Occipital lobe (tissue), 1 donor: ENCODE measurements at regions not wholly inside any gene's neighbourhood (a gene's known extent, or its start where the extent isn't known, plus 50 kb on each side); places are given as distances from the start of the nearest gene placed in this dataset.

Source experiments
- DNase-seq: peaks from one replicate; lab custom pipeline; 2025; lab: John Stamatoyannopoulos, UW

DNA sequence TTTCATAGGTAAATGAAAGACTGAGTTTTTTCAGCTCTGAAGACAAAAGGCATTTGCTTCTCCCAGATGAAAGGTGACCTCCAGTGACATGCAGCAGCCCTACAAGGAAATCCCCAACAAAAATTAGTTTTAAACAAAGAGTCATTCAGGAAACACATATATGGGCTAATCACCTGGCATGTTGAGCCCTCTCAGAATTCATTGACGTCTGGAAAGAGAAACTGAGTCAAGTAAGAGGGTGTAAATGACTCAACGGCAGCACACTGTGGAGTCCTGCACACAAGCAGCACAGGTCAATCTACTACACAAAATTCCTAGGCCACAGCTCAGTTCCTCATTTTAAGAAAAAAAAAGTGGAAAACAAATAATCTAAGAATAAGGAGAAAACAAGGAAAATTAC, 592.3 kb downstream of the EPHA7 start:
- DNase-seq, result no peak

DNA sequence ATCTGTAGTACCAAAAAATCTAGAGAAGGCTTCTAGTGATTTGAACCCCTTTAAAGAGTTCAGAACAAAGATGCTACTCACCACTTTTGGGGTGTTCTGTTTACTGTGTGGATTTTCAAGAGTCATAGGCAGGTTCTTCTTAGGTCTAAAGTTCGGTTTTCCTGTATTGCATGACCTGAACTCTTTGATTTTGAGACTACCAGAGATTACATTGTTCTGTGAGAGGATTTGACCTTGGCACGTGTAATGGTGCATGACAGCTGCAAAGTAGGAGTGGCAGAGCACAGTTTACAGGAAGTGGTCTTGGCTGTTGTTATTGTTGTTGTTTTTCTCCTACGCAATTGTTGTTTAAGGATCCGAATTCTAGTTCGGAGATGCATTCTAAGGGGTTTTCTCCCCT, 592.7 kb downstream of the EPHA7 start:
- no peak for DNase-seq

DNA sequence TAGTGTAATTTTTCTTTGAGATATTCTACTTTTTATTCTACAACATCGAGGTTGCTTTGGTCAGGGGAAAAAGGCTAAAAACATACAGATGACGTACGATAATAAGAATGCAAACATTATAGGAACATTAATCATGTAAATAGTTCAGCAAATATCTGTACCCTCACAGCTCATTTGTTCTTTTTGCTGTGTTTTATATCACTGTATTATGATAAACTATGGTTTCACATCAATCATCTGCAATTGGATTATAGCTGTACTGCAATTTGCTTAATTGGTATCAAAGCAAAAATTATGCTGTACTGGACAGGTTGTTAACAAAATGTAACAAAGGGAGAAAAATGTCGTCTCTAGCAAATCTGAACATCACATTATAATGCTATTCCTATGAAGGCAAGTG, 597.1 kb downstream of the EPHA7 start:
- DNase-seq, result no peak

DNA sequence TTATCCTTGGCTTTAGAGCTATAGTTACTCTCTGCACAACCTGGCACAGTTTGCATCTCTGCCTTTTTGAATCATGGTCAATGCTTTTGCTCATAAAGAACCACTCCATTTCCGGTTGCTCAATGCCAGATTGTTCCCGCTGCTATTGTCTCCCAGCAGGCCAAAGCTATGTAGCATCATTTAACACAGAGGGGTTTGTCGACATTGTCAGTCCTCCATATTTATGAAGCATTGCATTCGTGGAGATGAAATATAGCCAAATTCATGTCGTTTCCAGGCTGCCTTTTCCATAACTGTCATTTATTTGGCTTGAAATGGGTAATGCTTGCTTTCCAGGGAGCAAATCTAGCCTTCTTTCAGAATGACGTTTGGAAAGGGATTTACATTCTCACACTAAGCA, 598.8 kb downstream of the EPHA7 start:
- DNase-seq, result no peak

DNA sequence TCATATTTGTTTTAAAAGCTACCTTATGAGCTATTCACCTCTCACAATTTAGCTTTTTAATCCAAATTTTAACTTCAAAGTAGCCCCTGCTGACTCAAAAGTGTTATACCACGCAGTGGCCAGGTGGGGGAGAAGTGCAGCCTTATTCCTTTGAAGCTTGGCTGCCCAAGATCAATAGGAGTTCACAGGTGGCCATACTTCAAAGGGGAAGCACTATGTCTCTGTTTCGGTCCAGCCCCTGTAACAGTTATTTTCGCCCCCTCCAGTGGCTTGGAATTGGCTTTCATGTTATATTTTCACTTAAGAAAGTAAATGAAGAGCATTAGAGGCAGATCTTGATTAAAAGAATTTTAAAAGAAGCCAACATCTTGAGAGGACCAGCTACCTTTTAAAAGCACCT, 608.4 kb downstream of the EPHA7 start:
- DNase-seq, result no peak

DNA sequence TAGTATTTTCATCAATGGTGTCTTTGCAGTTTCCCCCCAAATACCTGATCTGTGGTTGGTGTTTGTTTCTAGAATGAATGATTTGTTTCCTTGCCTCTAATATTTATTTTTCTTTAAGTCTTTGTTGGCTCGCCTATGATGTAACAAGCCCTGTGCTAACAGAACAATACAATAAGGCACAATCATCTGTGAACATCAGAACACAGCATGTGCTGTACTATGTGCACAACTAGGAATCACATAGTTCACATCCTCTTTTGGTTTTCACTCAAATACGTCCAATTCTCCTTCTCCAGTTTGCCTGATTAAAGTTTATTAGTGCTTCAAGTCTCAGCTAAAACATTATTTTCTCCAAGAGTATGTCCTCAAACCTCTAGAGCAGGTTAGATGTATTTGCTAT, 613.1 kb downstream of the EPHA7 start:
- DNase-seq, result no peak

DNA sequence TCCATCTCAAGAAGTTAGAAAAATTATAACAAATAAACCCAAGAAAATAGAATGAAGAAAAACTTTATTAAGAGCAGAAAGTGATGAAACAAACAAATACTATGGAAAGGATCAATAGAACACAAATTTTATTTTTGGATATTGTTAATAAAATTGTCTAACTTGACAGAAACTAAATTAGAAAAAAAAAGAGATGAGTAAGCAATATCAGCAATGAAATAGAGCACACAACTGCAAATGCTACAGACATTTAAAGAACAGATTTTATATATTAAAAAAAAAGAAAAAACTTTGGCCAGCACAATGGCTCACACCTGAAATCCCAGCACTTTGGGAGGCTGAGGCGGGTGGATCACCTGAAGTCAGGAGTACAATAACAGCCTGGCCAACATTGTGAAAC, 628.0 kb downstream of the EPHA7 start:
- DNase-seq, result no peak

DNA sequence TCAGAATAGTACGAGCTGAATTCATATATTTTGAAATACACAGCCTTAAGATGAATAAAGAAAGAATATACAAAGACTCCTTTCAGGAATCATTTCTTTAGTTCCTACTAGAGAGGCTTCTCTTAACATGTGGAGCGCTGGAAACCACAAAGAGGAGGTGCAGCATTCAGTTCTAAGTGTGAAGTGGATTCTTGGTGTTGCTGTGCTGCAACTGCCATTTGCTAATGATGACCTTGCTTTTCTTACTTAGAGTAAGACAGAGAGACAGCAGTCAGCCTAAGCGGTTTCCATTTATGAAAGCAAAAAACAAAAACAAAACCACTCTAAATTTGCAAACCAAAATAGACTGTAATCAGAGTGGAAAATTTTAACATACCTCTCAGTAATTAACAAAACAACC, 629.0 kb downstream of the EPHA7 start:
- no peak for DNase-seq

DNA sequence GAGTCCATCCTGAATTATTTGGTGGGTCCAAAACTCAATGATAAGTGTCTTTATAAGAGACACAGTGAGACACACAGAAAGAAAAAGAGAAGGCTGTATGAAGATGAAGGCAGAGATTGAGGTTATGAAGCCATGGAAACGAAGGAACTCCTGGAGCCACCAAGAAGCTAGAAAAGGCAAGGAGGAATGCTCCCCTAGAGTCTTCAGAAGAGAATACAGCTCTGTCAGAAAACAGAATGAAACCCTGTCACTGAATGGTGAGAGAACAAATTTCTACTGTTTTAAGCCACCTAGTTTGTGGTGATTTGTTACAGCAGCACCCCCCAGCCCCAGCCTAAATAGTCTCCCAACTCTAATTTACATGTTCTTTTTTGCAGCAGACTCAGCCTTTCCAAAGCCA, 635.1 kb downstream of the EPHA7 start:
- no peak for DNase-seq

DNA sequence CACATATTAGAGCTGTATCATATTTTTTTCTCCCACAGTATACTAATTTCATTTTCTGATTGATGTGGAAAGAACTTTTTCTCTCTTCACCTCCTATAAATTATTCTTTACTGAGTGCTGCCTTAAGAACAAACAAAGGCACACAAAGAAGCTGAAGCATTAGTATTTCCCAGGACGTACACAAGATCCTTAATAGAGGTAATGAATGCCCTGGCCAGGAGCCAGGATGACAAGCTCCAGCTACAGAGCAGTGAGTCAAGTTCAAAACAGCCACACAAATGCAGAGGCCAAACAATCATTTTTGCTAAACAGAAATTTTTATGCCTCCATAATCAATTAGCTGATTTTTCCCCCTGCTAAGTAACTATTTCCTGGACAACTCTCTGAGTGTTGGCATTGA, 639.6 kb downstream of the EPHA7 start:
- no peak for DNase-seq

DNA sequence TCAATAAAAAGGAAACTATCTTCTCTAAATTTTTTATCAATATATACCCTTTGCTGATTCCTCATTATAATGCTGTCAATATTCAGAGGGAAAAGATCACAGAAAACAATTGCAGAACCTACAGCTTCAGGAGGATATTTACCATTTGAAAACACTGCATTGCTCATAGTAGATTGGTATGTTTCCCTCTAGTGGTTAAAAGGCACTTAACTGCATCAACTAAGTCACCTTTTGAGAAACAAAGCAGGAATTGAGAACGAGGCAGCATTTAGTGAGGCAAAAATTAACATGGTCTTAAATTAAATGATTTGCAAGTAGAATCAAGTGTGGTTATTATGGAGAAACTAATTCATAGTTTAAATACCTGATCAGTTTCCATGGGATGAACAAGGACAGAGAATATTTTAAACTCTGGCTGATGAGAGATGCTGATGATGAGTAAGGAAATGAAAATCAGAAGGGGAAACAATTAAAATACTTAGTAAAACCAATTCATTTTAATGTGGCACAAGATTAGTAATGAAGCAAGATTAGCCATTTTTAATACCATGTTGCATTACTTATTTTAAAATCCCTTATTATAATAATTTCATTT, 642.1 kb downstream of the EPHA7 start:
- DNase-seq, result no peak

DNA sequence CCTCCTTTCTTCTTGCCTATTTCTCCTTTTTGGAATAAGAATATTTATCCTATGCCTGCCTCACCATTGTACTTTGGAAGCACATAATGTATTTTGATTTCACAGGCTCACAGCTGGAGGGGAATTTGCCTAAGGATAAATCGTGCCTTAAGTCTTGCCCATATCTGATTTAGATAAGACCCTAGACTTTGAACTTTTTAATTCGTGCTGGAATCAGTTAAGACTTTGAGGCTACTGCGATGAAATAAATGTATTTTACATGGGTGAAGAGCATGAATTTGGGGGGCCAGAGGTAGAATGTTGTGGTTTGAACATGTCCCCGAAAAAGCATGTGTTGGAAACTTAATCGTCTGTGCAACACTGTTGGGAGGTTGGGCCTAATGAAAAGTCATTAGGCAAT, 648.8 kb downstream of the EPHA7 start:
- DNase-seq, result no peak

DNA sequence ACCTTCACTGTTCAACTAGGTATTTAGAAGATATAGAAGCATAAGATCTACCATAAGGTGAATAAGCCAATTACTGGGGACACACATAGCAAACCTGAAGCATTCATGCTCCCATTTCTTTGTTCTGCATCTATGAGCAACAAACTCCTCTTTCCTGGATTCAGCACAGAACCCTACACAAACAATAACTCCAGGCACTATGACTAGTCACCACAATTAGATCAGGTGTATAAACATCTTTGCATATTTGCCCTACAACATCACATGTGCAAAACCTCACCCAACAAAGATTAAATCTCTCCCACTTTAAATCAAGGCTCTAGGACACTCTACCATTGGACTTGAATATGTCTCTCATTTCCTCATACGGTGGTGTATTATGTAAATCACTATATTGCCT, 652.3 kb downstream of the EPHA7 start:
- no peak for DNase-seq

DNA sequence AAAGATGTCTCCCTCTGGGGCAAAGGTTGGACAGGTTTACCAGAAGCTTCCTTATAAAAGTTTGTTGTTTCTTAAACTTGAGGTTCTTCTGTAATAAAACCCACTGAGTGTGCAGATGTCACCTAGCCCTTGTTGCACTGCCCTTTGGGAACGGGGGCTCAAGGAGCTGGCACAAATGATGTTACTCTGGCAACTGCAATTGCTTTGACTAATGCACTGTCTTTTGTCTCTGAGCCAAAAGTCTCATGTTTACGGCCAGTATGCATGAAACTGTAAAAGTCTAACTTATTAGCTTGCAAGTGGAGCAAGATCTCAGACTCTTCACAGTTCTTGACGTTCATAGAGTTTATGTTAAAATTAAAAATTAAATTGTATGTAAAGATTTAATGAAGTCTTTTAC, 655.7 kb downstream of the EPHA7 start:
- no peak for DNase-seq

DNA sequence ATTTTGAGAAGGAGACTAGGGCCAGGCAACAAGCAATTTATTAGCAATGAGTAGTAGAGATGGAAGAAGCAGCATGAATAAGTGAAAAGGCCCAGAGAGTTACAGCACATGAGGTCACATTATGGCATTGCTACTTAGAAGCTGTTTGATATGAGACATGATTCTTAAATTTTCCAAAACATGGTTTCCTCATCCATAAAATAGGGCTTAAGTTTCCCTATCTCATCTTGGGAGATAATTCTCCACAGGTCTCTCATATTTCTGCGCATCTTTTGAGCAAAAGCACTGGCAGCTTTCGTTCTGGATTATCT, 656.1 kb downstream of the EPHA7 start:
- DNase-seq, result no peak

DNA sequence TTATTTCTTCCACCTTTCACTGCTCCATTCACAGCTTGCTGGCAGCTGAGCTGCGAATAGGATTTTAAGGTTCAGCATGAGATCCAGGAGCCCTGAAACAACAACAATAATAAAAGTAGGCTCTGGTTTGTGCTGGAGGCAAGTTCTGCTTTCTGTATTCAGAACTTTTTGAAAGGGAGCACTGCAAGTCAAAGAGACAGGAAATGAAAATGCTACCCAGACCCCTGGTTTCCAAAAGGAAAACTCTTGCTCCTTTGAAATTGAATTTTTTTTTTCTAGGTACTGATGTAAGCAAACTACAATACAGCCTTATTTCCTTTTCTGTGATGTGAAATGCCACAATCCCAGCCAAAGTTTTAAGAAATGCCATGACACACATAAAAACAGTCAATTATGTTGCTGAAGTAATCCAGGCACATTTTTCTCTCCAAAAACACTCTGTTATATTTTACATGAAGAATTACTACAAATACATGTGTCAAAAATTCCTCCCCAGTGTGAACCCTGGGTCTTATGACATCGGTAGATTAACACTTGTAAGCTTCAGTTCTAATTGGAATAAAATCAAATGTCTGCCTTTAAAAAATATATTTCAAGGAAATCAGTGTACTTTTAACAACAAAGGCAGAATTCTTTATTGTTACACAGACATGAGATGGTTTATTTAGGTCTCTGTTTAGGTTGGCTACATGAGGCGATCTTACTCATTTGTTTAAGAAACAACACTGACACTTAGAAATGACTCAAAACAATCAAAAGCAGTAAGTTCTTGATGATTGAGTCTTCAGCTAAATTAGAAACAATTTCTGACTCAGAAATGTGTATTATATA, 656.7 kb downstream of the EPHA7 start:
- DNase-seq, result no peak

DNA sequence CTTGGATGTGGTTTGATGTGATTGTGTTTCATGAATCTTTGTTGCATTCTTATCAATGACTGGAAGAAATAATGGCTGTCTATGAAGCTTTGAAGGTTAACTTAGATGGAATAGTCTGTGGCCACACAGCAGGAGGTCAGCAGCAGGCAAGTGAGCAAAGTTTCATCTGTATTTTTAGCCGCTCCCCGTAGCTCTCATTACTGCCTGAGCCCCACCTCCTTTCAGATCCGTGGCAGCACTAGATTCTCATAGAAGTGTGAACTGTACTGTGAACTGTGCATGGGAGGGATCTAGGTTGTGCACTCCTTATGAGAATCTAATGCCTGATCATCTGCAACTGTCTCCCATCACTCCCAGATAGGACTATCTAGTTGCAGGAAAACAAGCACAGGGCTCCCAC, 660.2 kb downstream of the EPHA7 start:
- DNase-seq, result no peak

DNA sequence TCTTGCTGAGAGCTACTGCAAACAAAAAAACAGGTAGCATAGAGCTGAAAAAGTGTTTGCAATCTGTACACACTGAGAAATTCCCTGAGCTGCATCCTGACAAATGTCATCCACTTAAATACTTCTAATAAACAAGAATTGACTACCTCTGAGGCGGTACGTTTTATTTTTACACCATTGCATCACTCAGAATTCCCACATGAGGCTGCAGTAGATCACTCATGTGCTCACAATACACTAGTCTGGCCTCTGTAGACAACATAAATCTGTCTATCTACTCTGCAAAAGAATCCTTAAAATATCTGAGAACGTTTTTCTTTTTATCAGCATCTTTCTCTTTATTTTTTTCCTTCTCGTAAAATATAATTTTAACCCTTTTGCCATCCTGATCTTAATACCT, 661.4 kb downstream of the EPHA7 start:
- no peak for DNase-seq

DNA sequence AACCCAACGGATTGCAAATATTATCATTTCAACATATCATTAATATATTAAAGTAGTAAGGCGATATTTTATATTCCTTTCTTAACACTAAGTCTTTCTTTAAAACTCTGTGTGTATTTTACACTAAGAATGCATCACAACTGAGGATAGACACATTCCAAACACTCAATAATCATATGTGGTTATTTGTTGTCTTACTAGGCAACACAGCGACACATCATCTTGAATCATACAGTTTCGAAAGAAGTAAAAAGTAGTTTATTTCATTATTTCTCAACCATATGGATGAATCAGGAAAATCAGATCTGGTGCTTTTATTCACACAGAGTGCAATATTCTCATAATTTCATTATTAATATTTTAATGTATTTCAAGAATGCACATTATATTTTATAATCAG, 662.4 kb downstream of the EPHA7 start:
- DNase-seq, result no peak

DNA sequence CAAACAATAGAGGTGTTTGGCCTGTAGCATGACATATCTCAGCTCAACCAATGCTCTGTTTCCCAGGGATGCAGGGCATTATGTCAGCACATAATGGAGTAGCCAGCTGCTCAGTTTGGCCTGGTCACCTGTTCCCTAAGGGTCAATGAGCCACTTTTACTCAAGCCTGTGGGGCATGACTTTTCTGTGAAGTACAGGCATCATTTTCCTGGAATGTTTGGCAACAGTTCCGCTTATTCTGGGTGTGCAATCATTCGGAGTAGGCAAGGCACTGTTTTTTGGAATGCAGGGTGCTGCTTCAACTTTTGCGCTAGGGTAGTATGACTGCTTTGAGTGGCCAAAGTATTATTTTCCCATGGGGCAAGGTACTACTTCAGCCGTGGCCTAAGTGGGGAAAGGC, 665.4 kb downstream of the EPHA7 start:
- DNase-seq, result no peak

DNA sequence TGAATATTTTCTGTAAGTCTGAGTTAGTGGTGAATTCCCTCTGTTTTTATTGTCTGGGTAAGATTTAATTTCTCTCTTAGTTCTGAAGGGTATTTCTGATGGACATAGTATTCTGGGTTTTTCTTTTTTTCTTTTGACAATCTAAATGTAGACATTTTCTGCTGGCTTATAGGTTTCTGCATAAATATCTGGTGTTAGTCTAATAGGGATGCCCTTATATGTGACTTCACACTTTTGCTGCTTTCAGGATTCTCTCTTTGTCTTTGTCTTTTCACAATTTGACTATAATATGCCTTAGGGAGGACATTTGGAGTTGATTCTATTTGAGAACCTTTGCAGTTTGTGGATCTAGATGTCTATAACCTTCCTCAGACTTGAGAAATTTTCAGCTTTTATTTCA, 667.2 kb downstream of the EPHA7 start:
- no peak for DNase-seq

DNA sequence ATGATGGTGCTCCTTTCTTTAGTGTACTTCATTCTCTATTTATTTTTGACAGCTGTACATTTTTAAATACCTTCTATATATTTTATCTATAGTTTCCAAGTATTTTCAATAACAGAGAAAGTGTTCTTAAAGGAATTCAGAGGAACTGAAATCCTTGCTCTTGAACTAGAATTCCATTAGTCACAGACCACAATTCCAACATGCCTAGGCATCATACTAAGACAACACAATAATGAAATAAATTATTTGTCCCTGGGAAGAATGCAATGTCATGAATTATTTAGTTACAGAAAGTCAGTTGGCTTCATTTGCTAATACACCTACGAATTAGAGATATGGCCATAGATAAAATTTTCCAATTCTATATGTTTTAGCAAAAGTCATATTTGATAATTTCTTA, 671.2 kb downstream of the EPHA7 start:
- no peak for DNase-seq

DNA sequence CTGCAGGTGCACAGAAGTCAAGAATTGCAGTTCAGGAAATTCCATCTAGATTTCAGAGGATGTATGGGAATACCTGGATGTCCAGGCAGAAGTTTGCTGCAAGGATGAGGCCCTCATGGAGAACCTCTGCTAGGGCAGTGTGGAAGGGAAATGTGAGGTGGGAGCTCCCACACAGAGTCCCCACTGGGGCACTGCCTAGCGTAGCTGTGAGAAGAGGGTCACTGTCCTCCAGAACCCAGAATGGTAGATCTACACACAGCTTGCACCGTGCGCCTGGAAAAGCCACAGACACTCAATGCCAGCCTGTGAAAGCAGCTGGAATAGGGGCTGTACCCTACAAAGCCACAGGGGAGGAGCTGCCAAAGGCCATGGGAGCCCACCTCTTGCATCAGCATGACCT, 681.4 kb downstream of the EPHA7 start:
- DNase-seq, result no peak

DNA sequence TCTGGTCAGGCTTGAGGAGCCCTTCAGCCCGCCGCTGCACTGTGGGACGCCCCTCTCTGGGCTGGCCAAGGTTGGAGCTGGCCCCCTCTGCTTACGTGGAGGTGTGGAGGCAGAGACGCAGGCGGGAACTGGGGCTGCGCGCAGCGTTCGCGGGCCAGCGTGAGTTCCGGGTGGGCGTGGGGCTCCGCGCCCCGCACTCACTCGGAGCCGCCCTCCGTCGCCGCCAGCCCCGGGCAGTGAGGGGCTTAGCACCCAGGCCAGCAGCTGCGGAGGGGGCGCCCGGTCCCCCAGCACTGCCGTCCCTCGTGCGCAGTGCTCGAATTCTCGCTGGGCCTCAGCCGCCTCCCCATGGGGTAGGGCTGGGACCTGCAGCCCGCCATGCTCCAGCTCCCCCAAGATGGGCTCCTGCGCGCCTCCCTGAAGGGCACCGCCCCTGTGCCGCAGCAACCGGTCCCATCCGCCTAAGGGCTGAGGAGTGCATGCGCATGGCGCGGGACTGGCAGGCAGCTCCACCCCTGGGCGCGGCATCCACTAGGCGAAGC, 695.9 kb downstream of the EPHA7 start:
- no peak for DNase-seq
